ENCODE measurements at regions not wholly inside any gene's neighbourhood (a gene's known extent, or its start where the extent isn't known, plus 50 kb on each side); places are given as distances from the start of the nearest gene placed in this dataset.

- CTCF ChIA-PET = no interaction called here
- Mint-ChIP-seq H3K4me1 (no peaks in the 10 kb centered on the region), H3K27ac (no peak overlapping the region), H3K27me3 (no peaks in the 10 kb centered on the region), H3K9me3 (ENCODE audit: insufficient read depth) (no peaks in the 10 kb centered on the region), H3K4me3 (no peak overlapping the region)
- Histone ChIP-seq H3K4me2 (replicated peaks; ENCODE audit: low read depth, low read length, poor library complexity, severe bottlenecking) (no peak overlapping the region), H3K4me3 (ENCODE audit: control extremely low read depth in 1 of 5, extremely low read depth in 1 of 5, insufficient read depth in 1 of 5, low read depth in 2 of 5, low read length in 4 of 5) (no peak overlapping the region), H3K27ac (ENCODE audit: low read length in 2 of 2) (no peak overlapping the region), H3K27me3 (replicated peaks in 1 of 4; ENCODE audit: control extremely low read depth in 1 of 4, control insufficient read depth in 3 of 4, insufficient read depth in 4 of 4, low read length in 3 of 4) (no peaks in the 10 kb centered on the region), H3K4me1 (ENCODE audit: control insufficient read depth in 2 of 2, insufficient read depth in 2 of 2, low read length in 2 of 2) (no peaks in the 10 kb centered on the region), H3K36me3 (replicated peaks in 1 of 2; ENCODE audit: control extremely low read depth in 1 of 2, control insufficient read depth in 1 of 2, extremely low read depth in 1 of 2, insufficient read depth in 2 of 2, low read length in 1 of 2) (no peaks in the 10 kb centered on the region), H3K79me2 (ENCODE audit: control insufficient read depth, insufficient read depth, low read length) (no peaks in the 10 kb centered on the region), H2AFZ (ENCODE audit: insufficient read depth, low read depth, low read length, poor library complexity, severe bottlenecking) (no peak overlapping the region), H3K9me3 (ENCODE audit: control extremely low read depth in 1 of 3, control insufficient read depth in 2 of 3, insufficient read depth in 1 of 3, low read length in 2 of 3) (no peaks in the 10 kb centered on the region), H3K9ac (ENCODE audit: low read length) (no peak overlapping the region), H4K20me1 (ENCODE audit: control insufficient read depth, insufficient read depth, low read length, poor library complexity, severe bottlenecking) (no peaks in the 10 kb centered on the region)
- no CpG with 5 or more reads among the region's 1 CpG for WGBS (ENCODE audit: insufficient coverage)
- no peak for ATAC-seq (ENCODE audit: low read depth)
- TF ChIP-seq CTCF (IDR thresholded peaks at IDR 0.05) (no peak), EZH2 (IDR thresholded peaks at IDR 0.05; ENCODE audit: borderline replicate concordance, insufficient read depth, low read depth, low read length, poor library complexity, severe bottlenecking) (no peak)
- POLR2A ChIA-PET = no interaction called here
- no peak for DNase-seq
- intact Hi-C loops (cut with micrococcal nuclease) = no loop called here
These were observed 91.7 kb upstream of the SOX4 start for GRCh38 chr6:21501815-21502214.

GRCh38 chr6:21502682-21503081, 90.9 kb upstream of the SOX4 start:
- TF ChIP-seq CTCF (IDR thresholded peaks at IDR 0.05) = no peak
- TF ChIP-seq EZH2 (IDR thresholded peaks at IDR 0.05; ENCODE audit: borderline replicate concordance, insufficient read depth, low read depth, low read length, poor library complexity, severe bottlenecking) = no peak
- Mint-ChIP-seq H3K9me3 (ENCODE audit: insufficient read depth) (no peaks in the 10 kb centered on the region), H3K4me1 (no peaks in the 10 kb centered on the region), H3K27me3 (no peaks in the 10 kb centered on the region), H3K27ac (no peak overlapping the region), H3K4me3 (no peak overlapping the region)
- no peaks in the 10 kb centered on the region for H3K79me2 ChIP-seq (ENCODE audit: control insufficient read depth, insufficient read depth, low read length)
- ChIA-PET CTCF (no interaction called here), POLR2A (no interaction called here)
- H4K20me1 ChIP-seq (ENCODE audit: control insufficient read depth, insufficient read depth, low read length, poor library complexity, severe bottlenecking) = no peaks in the 10 kb centered on the region
- H3K4me3 ChIP-seq (ENCODE audit: control extremely low read depth in 1 of 5, extremely low read depth in 1 of 5, insufficient read depth in 1 of 5, low read depth in 2 of 5, low read length in 4 of 5) = no peak overlapping the region
- no peaks in the 10 kb centered on the region for H3K27me3 ChIP-seq (replicated peaks in 1 of 4; ENCODE audit: control extremely low read depth in 1 of 4, control insufficient read depth in 3 of 4, insufficient read depth in 4 of 4, low read length in 3 of 4)
- H3K4me1 ChIP-seq (ENCODE audit: control insufficient read depth in 2 of 2, insufficient read depth in 2 of 2, low read length in 2 of 2) = no peaks in the 10 kb centered on the region
- no peak overlapping the region for H3K27ac ChIP-seq (ENCODE audit: low read length in 2 of 2)
- H3K9ac ChIP-seq (ENCODE audit: low read length) = no peak overlapping the region
- 100% methylated on average over 1 of the region's 1 CpG for WGBS (ENCODE audit: insufficient coverage)
- no peaks in the 10 kb centered on the region for H3K9me3 ChIP-seq (ENCODE audit: control extremely low read depth in 1 of 3, control insufficient read depth in 2 of 3, insufficient read depth in 1 of 3, low read length in 2 of 3)
- H3K36me3 ChIP-seq (replicated peaks in 1 of 2; ENCODE audit: control extremely low read depth in 1 of 2, control insufficient read depth in 1 of 2, extremely low read depth in 1 of 2, insufficient read depth in 2 of 2, low read length in 1 of 2) = no peaks in the 10 kb centered on the region
- ATAC-seq (ENCODE audit: low read depth) (no peak), DNase-seq (no peak)
- intact Hi-C loops (cut with micrococcal nuclease) = no loop called here
- no peak overlapping the region for H2AFZ ChIP-seq (ENCODE audit: insufficient read depth, low read depth, low read length, poor library complexity, severe bottlenecking)
- no peak overlapping the region for H3K4me2 ChIP-seq (replicated peaks; ENCODE audit: low read depth, low read length, poor library complexity, severe bottlenecking)

All from B cell (primary cell).